ENCODE measurements at regions not wholly inside any gene's neighbourhood (a gene's known extent, or its start where the extent isn't known, plus 50 kb on each side); places are given as distances from the start of the nearest gene placed in this dataset.

- DNase-seq, result no peak
Measured at GRCh38 chr21:38556390-38556789, 58.1 kb upstream of the ERG start.

- DNase-seq, result no peak
Measured at GRCh38 chr21:38561205-38561604, 62.9 kb upstream of the ERG start.

DNA sequence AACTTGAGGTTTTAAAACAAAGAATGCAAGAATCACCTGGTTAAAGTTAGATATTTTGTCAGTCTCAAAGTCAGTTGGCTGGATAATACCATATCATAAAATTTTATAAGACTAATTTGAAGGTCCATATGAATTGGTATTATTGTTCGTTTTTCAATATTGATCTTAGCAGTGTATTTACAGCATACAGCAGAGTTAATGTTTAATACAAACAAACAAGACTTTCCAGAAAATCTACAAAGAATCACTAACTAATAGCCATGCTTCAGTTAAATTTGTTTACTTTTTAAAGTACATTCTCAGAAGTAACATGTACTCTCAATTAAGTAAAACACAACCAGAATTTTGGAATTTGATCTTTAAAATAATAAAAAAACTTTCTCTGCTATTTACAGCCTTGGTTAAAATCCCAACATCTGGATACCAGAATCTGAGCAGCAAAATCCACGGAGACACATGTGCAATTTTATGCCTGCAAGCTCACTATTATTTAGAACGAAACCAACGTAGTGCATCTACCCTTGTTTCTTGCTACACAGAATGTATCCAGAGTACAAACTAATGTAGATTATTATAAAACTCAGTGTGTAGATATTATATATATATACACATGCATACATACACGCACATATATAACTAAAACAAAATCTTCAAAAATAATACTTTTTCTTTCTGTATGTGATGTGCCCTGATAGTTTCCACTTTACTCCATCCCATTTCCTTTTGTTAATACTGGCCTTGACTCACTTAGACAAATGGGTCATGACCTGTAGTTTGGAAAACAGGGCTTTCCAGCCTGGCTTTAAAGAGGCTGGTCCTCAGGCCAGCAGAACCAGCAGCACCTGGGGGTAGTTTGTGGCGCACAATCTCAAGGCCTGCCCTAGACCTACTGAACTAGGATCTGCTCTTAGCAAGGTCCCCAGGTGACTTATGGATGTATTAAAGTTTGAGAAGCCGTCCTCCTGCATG is 63.6 kb upstream of the ERG start:
- no peak for DNase-seq

GRCh38 chr21:38567335-38567969 is 69.2 kb upstream of the ERG start:
- no peak for DNase-seq

GRCh38 chr21:38567970-38568360 is 69.7 kb upstream of the ERG start:
- DNase-seq, result no peak

DNA sequence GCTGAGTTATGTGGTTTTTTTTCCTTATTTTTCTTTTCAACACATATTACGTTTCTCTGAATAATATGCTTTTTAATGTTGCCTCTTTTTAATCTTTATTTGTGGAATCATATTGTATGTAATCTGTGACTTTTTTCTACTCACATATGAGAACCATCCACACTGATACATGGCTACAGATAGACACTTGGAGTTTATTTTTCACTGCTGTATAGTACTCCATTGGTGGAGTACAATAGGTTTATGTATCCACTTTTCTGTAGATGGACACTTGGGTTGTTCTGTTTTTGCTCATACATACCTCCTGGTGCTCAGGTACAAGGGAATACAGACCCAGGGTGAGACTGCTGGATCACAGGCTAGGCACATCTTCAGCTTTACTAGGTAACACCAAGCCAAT is 71.5 kb upstream of the ERG start:
- no peak for DNase-seq

DNA sequence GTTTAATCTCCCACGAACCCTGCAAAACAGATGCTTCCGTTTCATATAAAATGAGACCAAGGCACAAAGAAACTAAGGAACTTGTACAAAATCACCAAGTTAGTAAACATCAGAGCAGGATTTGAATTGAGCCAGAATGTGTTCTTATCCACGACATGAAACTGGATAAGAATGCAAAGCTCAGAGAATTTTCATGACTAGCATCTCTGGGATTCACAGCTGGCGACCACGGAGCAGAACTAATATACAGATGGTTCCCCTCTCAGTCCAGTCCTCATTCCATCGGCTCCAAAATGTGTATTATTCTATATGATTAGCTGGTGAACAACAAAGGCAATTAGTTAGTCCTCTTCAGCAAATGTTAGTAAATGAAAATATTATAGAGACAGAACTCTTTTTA is 72.3 kb upstream of the ERG start:
- DNase-seq, result no peak

GRCh38 chr21:38574895-38575575 is 76.8 kb upstream of the ERG start:
- no peak for DNase-seq

- no peak for DNase-seq
Measured at GRCh38 chr21:38577887-38578286, 79.6 kb upstream of the ERG start.

DNA sequence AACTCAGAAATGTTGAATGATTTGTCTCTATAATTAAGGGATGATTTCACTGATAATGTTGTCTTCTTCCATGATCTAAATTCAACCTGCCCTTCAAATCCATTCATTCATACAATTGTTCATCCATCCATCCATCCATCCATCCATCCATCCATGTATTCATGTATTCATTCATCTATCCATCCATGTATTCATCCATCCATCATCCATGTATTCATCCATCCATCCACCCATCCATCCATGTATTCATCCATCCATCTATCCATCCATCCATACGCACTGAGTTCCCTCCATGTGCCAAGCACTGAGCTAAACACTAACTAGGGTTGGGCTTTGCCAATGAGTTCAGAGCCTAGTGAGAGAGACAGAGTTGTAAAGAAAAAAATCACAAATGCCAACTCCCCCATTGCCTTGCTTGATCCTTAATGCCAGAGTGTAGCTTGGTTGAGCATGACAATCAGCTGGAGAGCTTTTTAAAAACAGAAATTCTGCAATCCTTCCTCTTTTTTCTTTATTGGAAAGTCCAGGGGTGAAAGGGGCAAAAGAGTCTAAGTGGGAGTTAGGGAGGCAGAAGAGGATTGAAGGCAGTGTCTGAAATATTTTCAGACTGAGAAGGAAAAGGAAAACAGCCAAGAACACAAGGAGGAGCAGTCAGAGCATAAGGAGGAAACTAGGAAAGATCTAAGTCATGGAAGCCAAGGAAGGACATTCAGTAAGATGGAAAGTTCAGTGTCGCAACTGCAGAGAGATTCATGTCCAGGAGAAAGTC is 92.4 kb upstream of the ERG start:
- no peak for DNase-seq

DNA sequence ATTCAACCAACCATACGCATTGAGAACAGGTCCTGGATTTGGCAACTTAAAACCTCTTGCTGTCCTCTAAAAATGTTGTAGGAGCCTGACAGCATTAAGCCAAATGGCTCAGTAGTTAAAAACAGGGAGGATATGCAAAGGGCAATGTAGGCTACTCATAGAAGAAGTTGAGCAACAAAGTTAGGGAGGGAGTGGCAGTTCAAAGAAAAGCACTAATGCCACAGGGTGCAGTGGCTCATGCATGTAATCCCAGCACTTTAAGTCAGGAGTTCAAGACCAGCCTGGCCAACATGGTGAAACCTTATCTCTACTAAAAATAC is 92.9 kb upstream of the ERG start:
- DNase-seq, result no peak

GRCh38 chr21:38596264-38597042 is 98.2 kb upstream of the ERG start:
- DNase-seq, result no peak

DNA sequence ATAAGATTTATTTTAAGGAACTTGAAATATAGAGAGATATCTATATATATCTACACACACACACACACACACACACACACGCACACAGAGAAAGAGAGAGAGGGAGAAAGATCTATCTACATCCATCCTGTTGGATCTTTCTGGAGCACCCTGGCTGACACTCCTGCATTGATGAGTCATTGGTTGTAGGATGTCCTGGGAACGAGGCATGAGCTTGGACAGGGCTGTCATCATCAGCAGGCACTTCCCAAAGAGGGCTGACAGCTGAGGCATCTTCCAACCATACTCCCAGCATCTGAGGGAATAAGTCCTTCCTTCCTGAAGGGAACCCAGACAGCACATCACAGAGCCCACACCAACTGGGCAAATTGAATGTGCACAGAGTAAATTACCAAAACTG is 99.1 kb upstream of the ERG start:
- no peak for DNase-seq

DNA sequence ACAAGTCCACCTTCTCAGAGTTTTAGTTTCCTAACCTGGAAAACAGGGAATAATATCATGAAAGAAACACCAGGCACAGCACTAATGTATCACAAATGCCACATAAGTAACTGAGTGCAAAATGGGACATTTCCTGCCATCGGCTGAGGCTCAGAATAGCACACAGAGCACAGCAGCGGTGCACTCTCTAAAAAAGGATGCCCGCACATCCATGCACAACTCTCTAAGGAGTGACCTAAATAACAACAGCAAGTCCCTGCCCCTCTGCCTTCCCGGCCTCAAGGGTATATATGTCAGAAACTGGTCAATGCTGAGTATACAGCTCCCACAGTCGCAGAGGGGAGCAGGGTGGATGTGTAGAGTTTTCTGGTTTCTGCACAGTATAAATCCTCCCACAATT is 100.1 kb upstream of the ERG start:
- no peak for DNase-seq

DNA sequence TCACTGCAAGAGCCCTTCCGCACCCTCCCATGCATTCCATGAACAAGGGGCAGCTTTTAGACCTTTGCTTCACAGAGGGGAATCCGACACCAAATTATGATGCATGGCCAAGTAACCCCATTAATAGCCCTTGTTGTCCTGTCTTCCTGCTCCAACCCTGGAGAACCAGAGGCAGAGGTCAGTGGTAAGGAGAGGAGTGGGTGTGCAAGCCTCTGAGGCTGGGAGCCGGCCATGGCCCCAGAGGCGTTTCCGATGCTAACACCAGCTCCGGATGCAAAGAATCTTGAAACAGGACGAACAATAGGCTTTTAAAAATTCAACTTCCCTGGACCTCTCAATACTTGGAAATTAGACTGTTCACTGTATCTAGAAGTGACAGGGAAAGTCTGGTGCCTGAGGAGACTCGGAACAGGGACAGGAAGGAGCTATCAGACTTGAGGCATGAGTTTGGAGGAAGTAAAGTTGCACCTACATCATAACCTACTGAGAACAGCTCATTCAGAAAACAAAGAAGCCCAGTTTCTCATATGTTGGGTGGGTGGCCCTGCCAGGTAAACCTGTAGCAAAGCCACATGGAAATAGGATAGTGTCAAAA is 101.2 kb upstream of the ERG start:
- DNase-seq, result no peak

DNA sequence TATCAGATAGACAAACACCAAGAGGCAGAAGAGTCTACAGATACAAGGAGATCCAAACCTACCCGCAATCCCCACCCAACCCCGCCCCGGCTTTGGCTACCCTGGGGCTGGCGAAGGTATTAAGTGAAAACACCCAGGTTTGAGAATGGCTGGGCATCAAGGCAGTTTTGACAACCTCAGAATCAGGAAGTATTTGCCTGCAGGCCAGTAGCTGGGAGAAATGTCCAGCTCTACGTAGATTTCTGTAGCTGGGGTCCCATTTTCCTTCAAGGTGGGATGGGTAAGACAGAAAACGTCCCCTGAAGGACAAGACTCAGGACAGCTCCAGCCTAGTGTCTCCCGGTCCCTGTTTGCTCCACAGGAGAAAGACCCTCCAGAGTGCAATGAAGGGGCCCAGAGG is 101.8 kb upstream of the ERG start:
- no peak for DNase-seq

DNA sequence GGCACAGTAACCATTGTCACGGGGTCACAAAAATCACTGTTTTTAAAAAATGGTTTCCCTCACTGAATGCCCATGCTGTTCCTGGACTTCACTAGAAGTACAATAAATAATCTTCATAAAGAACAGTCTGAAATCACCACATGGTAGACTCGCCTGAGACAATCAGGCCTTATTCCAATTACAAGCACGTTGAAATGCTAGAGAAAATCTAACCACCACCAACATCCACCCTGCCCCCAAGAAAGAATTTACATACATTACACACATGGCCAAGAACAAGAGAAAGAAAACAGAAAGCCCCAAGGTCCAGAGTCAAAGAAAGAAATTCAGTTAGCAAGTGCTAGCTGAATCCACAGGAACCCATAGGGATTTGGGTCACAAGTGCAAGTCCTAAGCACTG is 107.0 kb upstream of the ERG start:
- no peak for DNase-seq

- DNase-seq, result no peak
Measured at GRCh38 chr21:38609580-38609979, 111.3 kb upstream of the ERG start.

GRCh38 chr21:38610623-38611251 is 112.5 kb upstream of the ERG start:
- peak; percentile 18 for DNase-seq

DNA sequence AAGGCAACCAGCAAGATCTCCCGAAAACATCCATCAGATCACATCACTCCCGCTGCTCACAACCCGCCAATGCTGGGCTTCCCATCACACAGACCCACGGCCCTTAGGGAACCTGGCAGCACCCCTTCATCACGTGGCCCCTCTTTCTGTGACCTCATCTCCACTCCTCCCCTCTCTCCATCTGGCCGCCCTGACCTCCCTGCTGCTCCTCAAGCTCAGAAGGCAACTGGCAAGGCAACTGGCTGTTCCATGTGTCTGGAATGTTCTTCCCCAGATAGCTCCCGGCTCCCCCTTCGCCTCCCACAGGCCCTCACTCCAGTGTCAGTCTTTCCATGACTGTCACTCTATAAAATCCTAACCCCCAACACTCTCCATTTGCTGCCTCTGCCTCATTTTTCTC is 113.0 kb upstream of the ERG start:
- DNase-seq, result no peak

GRCh38 chr21:38613686-38614085 is 115.4 kb upstream of the ERG start:
- no peak for DNase-seq

DNA sequence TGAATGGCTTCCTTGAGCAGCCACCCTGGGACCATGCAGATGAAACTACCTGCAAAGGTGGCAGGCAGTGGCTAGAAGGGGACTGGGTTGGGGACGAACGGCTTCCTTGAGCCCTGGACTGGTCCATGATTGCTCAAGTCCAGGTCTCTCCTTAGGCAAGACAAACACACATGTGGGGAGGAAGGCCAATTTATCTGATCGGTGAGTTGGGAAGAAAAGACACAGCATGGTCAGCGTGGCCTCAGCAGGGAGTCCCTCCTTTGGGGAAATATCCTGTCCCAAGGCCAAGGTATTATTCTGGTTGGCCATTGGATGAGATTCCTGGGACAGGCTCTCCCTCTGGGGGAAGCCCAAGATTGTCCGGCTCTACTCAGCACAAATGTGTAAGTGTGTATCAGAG is 116.3 kb upstream of the ERG start:
- DNase-seq, result no peak

All from hematopoietic multipotent progenitor cell treated with erythropoietin and hydrocortisone succinate and interleukin-3 and kit ligand, for 6 days (in vitro differentiated cells).